OCI-LY7 (cell line): ENCODE measurements at regions not wholly inside any gene's neighbourhood (a gene's known extent, or its start where the extent isn't known, plus 50 kb on each side); places are given as distances from the start of the nearest gene placed in this dataset.

Experiments used
- CTCF ChIP-seq: fragments of 200-600 bp; sonication (generic); conservative IDR thresholded peaks from 2 replicates; pipeline ENCODE4 v1.5.1; 2014; ENCODE audit warnings: mild to moderate bottlenecking, antibody characterized with exemption, low read length, moderate library complexity, mixed read lengths
- EZH2phosphoT487 ChIP-seq: fragments of 200-600 bp; sonication (generic); IDR thresholded peaks from 2 replicates; pipeline ENCODE4 v1.6.1; 2018; ENCODE audit warnings: low read depth, borderline replicate concordance, mild to moderate bottlenecking, mixed run types, antibody characterized with exemption, low read length, moderate library complexity, mixed read lengths

- TF ChIP-seq CTCF: no peak
- TF ChIP-seq EZH2phosphoT487: no peak
These were observed 304.6 kb downstream of the MYCN start for GRCh38 chr2:16244966-16245320.
